Lower leg skin (tissue), 3 donors: ENCODE measurements at regions not wholly inside any gene's neighbourhood (a gene's known extent, or its start where the extent isn't known, plus 50 kb on each side); places are given as distances from the start of the nearest gene placed in this dataset.

Experiments used
- CTCF ChIP-seq, 3 donors: fragments of 450-650 bp; IDR thresholded peaks; one replicate each; pipeline ENCODE4 v1.5.1; 2016; ENCODE audit warnings: antibody characterized with exemption in 3 of 3, mild to moderate bottlenecking in 3 of 3, moderate library complexity in 2 of 3
- POLR2A ChIP-seq, 2 donors: fragments of 450-650 bp; IDR thresholded peaks; one replicate each; pipeline ENCODE4 v1.6.1; 2016 to 2017; ENCODE audit warnings: antibody characterized with exemption in 2 of 2, mild to moderate bottlenecking in 1 of 2, moderate library complexity in 1 of 2

- TF ChIP-seq CTCF (IDR thresholded peaks at IDR 0.05) (no peak), POLR2A (IDR thresholded peaks at IDR 0.05) (no peak)
Measured at GRCh38 chr22:47392729-47393128, 630.3 kb downstream of the TBC1D22A start.
